ENCODE measurements at regions not wholly inside any gene's neighbourhood (a gene's known extent, or its start where the extent isn't known, plus 50 kb on each side); places are given as distances from the start of the nearest gene placed in this dataset.

- Histone ChIP-seq H3K27ac (no peak overlapping the region), H3K36me3 (no peaks in the 10 kb centered on the region), H3K4me1 (no peaks in the 10 kb centered on the region), H3K9me3 (peaks cover 0 to 34% (median 5%) of the 10 kb centered on the region in 11 donors), H3K4me3 (no peak overlapping the region), H3K27me3 (peaks cover 0 to 4% (median 0%) of the 10 kb centered on the region in 7 donors)
- TF ChIP-seq, protein P1, sequence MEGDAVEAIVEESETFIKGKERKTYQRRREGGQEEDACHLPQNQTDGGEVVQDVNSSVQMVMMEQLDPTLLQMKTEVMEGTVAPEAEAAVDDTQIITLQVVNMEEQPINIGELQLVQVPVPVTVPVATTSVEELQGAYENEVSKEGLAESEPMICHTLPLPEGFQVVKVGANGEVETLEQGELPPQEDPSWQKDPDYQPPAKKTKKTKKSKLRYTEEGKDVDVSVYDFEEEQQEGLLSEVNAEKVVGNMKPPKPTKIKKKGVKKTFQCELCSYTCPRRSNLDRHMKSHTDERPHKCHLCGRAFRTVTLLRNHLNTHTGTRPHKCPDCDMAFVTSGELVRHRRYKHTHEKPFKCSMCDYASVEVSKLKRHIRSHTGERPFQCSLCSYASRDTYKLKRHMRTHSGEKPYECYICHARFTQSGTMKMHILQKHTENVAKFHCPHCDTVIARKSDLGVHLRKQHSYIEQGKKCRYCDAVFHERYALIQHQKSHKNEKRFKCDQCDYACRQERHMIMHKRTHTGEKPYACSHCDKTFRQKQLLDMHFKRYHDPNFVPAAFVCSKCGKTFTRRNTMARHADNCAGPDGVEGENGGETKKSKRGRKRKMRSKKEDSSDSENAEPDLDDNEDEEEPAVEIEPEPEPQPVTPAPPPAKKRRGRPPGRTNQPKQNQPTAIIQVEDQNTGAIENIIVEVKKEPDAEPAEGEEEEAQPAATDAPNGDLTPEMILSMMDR (IDR thresholded peaks at IDR 0.05) = no peak
- ATAC-seq (no peak), DNase-seq (no peak)
- intact Hi-C loops (cut with DNase I) = no loop called here
- WGBS, 2 donors = 86 to 88% methylated on average over 2 of the region's 2 CpGs
These were observed 50.7 kb upstream of the PDE4B start for GRCh38 chr1:65741993-65742392.

Data from heart right ventricle (tissue), 16 donors.